Right lobe of liver (tissue), 6 donors: ENCODE measurements at regions not wholly inside any gene's neighbourhood (a gene's known extent, or its start where the extent isn't known, plus 50 kb on each side); places are given as distances from the start of the nearest gene placed in this dataset.

Experiments
- ATAC-seq, 4 donors: fragments of 200-7000 bp; cut with Tn5 transposase; one replicate each; pipeline ENCODE4 v1.9.1; 2020; ENCODE audit warnings: mild to moderate bottlenecking in 4 of 4, moderate library complexity in 4 of 4
- DNase-seq, 3 donors: peaks; one replicate each; pipeline ENCODE4 v3.0.0-alpha.2; 2020
- H3K27ac ChIP-seq, 3 donors: fragments of 200-600 bp; one replicate each; pipeline ENCODE4 v1.8.0; 2022
- H3K27me3 ChIP-seq, 2 donors: fragments of 200-600 bp; one replicate each; pipeline ENCODE4 v1.8.0; 2022
- H3K36me3 ChIP-seq, 4 donors: fragments of 200-600 bp; sonication (generic) in 1 of 4; one replicate each; pipeline versions ENCODE4 v1.5.1 to v1.8.0; 2017 to 2022; ENCODE audit warnings: control low read depth in 1 of 4
- H3K4me1 ChIP-seq, 4 donors: fragments of 200-600 bp; sonication (generic) in 1 of 4; one replicate each; pipeline versions ENCODE4 v1.5.1 to v1.8.0; 2017 to 2022; ENCODE audit warnings: control low read depth in 1 of 4
- H3K4me3 ChIP-seq, 3 donors: fragments of 200-600 bp; one replicate each; pipeline ENCODE4 v1.8.0; 2022
- H3K9me3 ChIP-seq, 4 donors: fragments of 200-600 bp; sonication (generic) in 1 of 4; one replicate each; pipeline versions ENCODE4 v1.5.1 to v1.8.0; 2017 to 2022; ENCODE audit warnings: control low read depth in 1 of 4
- POLR2A ChIP-seq: fragments of 450-650 bp; IDR thresholded peaks from one replicate; pipeline ENCODE4 v1.6.1; 2017; ENCODE audit warnings: antibody characterized with exemption, mild to moderate bottlenecking
- WGBS: methylation state at CpG from one replicate; pipeline ENCODE4 v1.1.6; 2018; ENCODE audit warnings: low coverage, low lambda C conversion rate; ENCODE audit not compliant: insufficient coverage; ENCODE audit errors: missing lambda C conversion rate; 5-methylcytosine and 5-hydroxymethylcytosine counted together
- intact Hi-C, 2 donors: fragments of 100-400 bp; cut with DNase I; formaldehyde crosslinking; loops; one replicate each; pipeline versions ENCODE4 v1.11.2 to v1.14.1; 2022
- TF ChIP-seq, protein P1 (sequence below), 4 donors: fragments of 200-600 bp in 3 of 4; fragments of 450-650 bp in 1 of 4; IDR thresholded peaks; one replicate each; pipeline versions ENCODE4 v1.5.1 to v1.8.0; 2016 to 2022; ENCODE audit warnings: antibody characterized with exemption in 4 of 4, mild to moderate bottlenecking in 2 of 4
- donor health status: DM: no; HTN: yes; CAD: no.
- donor health status: DM: no; HTN: no; CAD: no.
- donor health status: DM: no; HTN: no; CAD: no.
- donor health status: DM: no; HTN: yes; CAD: no.
- donor health status: DM: no; HTN: yes; CAD: no.

DNA sequence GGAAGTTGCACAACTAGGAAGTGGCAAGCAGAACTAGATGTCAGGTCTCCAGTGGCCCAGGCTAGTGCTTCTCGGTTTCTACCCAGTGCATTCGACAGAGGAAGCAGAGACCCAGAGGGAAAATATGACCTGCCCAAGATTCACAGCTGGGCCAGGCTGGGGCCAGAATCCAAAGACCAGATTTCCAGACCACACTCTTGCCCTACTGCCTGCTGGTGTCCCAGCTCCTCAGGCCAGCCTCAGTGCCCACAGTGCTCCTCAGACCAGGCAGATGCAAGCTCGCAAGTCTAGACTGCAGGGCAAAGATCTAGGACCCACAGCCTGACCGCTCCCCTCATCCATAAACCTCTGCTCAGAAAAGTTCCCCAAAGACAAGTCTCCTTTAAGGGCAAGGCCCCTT lies 262.6 kb downstream of the BUD13 start:
- no peak overlapping the region for H3K27ac ChIP-seq
- no peak for TF ChIP-seq POLR2A
- TF ChIP-seq, protein P1, sequence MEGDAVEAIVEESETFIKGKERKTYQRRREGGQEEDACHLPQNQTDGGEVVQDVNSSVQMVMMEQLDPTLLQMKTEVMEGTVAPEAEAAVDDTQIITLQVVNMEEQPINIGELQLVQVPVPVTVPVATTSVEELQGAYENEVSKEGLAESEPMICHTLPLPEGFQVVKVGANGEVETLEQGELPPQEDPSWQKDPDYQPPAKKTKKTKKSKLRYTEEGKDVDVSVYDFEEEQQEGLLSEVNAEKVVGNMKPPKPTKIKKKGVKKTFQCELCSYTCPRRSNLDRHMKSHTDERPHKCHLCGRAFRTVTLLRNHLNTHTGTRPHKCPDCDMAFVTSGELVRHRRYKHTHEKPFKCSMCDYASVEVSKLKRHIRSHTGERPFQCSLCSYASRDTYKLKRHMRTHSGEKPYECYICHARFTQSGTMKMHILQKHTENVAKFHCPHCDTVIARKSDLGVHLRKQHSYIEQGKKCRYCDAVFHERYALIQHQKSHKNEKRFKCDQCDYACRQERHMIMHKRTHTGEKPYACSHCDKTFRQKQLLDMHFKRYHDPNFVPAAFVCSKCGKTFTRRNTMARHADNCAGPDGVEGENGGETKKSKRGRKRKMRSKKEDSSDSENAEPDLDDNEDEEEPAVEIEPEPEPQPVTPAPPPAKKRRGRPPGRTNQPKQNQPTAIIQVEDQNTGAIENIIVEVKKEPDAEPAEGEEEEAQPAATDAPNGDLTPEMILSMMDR (IDR thresholded peaks at IDR 0.05) = no peak
- no peaks in the 10 kb centered on the region for H3K9me3 ChIP-seq
- WGBS = 61% methylated on average over 3 of the region's 4 CpGs
- no peaks in the 10 kb centered on the region for H3K36me3 ChIP-seq
- ATAC-seq = no peak
- DNase-seq = no peak
- intact Hi-C loops = no loop called here
- no peaks in the 10 kb centered on the region for H3K4me1 ChIP-seq
- H3K27me3 ChIP-seq = no peaks in the 10 kb centered on the region
- no peak overlapping the region for H3K4me3 ChIP-seq

DNA sequence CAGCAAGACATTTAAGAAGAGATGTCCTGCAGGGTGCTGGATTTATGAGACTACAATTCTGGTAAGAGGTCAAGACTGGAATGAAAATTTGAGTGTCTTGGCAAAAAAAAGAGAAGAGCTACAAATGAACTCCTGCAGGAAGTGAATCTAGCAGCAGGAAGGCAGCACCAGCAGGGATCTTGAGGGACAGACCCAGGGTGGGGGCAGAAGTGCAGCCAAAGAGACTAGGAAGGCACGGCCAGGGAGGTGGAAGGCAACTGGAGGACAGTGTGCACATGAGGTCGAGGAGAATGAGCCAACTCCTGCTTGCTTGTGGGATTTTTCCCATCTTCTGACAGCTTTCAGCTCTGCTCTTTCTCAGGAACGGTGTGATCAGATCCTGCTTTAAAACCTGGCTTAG lies 263.2 kb downstream of the BUD13 start:
- Histone ChIP-seq H3K4me1 (no peaks in the 10 kb centered on the region), H3K36me3 (no peaks in the 10 kb centered on the region), H3K27me3 (no peaks in the 10 kb centered on the region), H3K9me3 (no peaks in the 10 kb centered on the region), H3K27ac (no peak overlapping the region), H3K4me3 (no peak overlapping the region)
- DNase-seq (no peak), ATAC-seq (no peak)
- 38% methylated on average over 2 of the region's 3 CpGs for WGBS
- TF ChIP-seq, protein P1 (IDR thresholded peaks at IDR 0.05) = no peak
- no peak for TF ChIP-seq POLR2A
- intact Hi-C loops = loop anchor here in 1 of 2 donors (10.0 kb wide), 1 partner anchor 185 kb away; no protein-coding TSS in a partner anchor

DNA sequence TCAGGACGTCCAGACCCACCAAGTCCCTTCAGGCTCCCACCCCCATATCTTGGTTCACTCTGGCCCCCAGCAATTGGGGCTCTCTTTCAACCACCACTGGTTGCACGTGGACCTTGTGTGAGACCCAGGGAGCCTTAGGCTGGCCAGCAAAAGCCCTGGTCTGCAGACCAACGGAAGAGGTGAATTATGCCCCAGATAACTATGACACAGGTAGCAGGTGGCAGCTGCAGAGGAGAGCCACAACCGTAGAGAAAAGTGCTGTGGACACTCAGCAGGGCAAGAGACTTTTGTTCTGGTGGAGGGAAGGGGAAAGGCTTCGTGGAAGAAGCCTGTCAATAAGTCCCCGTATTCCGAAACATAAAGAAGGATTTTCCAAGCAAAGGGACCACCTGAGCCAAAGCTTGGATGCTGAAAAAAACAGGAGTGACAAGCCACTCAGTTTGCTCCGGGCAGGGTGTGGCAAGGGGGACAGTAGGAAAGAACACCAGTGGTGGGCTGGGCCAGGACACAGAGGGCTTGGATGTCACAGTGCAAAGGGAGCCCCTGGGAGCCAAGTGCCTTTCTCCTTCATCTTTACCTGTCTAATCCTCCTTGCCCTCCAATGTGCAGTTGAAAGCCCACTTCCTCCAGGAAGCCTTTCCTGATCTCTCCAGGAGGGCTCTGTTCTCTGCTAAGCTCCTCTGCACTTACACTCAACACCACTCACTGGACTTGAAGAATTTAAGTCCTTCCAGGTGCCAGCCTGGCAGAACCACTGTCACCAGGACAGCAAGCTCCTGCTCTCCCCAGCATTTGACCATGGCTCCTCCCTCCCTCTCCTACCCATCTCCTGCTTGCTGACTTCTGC lies 264.7 kb downstream of the BUD13 start:
- Histone ChIP-seq H3K27ac (no peak overlapping the region), H3K36me3 (no peaks in the 10 kb centered on the region), H3K27me3 (no peaks in the 10 kb centered on the region), H3K4me3 (no peak overlapping the region), H3K9me3 (no peaks in the 10 kb centered on the region), H3K4me1 (no peaks in the 10 kb centered on the region)
- no peak for ATAC-seq
- intact Hi-C loops = loop anchor here in 1 of 2 donors (10.0 kb wide), 1 partner anchor 187 kb away; no protein-coding TSS in a partner anchor
- 54% methylated on average over 7 of the region's 8 CpGs for WGBS
- no peak for TF ChIP-seq POLR2A
- TF ChIP-seq, protein P1 (IDR thresholded peaks at IDR 0.05) = no peak
- no peak for DNase-seq

DNA sequence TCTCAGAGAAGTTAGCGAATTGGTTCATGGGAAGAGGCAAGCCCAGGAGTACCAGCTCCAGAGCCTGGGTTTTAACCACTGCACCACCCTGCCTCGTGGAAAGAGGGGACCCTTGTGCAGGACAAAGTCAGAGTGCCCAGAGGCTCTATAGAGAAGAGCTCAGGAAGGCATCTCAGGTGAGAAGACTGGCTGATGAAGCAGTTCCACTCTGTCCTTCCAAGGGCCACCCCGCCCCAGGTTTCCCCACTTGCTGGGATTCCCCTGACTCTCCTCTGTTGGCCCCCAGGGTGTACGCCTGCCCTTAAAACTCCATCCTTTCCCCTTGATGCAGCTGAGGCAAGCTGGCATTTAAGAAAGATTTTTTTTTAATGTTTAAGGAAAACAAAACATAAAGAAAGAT lies 265.8 kb downstream of the BUD13 start:
- no peak overlapping the region for H3K27ac ChIP-seq
- DNase-seq (no peak), ATAC-seq (no peak)
- no peaks in the 10 kb centered on the region for H3K4me1 ChIP-seq
- intact Hi-C loops = loop anchor here in 1 of 2 donors (10.0 kb wide), 1 partner anchor 188 kb away; no protein-coding TSS in a partner anchor
- 53% methylated on average over 3 of the region's 4 CpGs for WGBS
- TF ChIP-seq POLR2A = no peak
- TF ChIP-seq, protein P1 (IDR thresholded peaks at IDR 0.05) = no peak
- H3K9me3 ChIP-seq = no peaks in the 10 kb centered on the region
- H3K4me3 ChIP-seq = no peak overlapping the region
- H3K36me3 ChIP-seq = no peaks in the 10 kb centered on the region
- no peaks in the 10 kb centered on the region for H3K27me3 ChIP-seq
